22Rv1 (cell line): ENCODE measurements at regions not wholly inside any gene's neighbourhood (a gene's known extent, or its start where the extent isn't known, plus 50 kb on each side); places are given as distances from the start of the nearest gene placed in this dataset.

Experiments used
- H3K27ac ChIP-seq: fragments of 450-650 bp; 2 replicates; pipeline ENCODE4 v1.5.1; 2017
- ZFX ChIP-seq: fragments of 450-650 bp; IDR thresholded peaks from 2 replicates; pipeline ENCODE4 v1.6.1; 2017; ENCODE audit warnings: antibody characterized with exemption, borderline replicate concordance
- TF ChIP-seq, protein P1 (sequence below): fragments of 450-650 bp; IDR thresholded peaks from 2 replicates; pipeline ENCODE4 v1.5.1; 2017; ENCODE audit warnings: mild to moderate bottlenecking

DNA sequence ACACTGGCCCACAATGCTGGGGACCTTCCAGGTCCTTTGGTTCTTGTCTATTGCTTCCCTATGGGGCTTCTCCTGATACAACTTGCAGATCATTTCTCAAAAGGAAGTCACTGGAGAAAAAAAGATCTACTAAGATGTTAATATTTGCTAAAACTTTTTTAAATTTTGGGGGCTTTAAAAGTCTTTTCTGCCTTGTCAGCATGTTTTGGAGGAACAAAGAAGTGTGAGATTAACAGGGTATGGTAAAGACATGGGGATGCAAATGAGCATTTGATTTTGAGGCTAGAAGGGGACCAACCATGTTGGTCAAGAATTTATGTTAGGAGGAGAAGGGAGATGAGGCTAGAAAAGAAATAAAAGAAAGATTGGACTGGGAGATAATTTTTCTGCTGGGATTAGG is 515.4 kb downstream of the HTR7 start:
- no peak for TF ChIP-seq ZFX
- TF ChIP-seq, protein P1, sequence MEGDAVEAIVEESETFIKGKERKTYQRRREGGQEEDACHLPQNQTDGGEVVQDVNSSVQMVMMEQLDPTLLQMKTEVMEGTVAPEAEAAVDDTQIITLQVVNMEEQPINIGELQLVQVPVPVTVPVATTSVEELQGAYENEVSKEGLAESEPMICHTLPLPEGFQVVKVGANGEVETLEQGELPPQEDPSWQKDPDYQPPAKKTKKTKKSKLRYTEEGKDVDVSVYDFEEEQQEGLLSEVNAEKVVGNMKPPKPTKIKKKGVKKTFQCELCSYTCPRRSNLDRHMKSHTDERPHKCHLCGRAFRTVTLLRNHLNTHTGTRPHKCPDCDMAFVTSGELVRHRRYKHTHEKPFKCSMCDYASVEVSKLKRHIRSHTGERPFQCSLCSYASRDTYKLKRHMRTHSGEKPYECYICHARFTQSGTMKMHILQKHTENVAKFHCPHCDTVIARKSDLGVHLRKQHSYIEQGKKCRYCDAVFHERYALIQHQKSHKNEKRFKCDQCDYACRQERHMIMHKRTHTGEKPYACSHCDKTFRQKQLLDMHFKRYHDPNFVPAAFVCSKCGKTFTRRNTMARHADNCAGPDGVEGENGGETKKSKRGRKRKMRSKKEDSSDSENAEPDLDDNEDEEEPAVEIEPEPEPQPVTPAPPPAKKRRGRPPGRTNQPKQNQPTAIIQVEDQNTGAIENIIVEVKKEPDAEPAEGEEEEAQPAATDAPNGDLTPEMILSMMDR = no peak
- no peak overlapping the region for H3K27ac ChIP-seq

DNA sequence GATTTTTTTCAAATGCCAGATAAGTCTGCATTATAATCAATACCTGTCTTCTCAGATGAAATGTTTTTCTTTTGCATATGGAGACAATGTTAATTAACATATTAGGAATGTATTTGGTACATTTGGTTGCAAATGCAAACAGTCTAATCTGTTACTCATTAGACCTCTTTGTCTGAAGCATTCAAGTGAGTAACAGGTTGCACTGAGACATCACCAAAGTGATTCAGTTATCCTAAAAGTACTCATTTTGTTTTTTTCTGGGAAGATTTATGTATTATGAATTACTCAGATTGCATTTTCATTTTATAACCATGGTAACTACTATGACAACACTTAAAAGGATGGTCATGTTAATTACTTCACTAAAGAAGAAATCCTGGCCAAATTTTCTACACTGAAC is 513.6 kb downstream of the HTR7 start:
- no peak for TF ChIP-seq ZFX
- TF ChIP-seq, protein P1 = no peak
- no peak overlapping the region for H3K27ac ChIP-seq

GRCh38 chr10:90347239-90347638 is 510.6 kb downstream of the HTR7 start:
- H3K27ac ChIP-seq = no peak overlapping the region
- TF ChIP-seq ZFX = no peak
- TF ChIP-seq, protein P1 = no peak

DNA sequence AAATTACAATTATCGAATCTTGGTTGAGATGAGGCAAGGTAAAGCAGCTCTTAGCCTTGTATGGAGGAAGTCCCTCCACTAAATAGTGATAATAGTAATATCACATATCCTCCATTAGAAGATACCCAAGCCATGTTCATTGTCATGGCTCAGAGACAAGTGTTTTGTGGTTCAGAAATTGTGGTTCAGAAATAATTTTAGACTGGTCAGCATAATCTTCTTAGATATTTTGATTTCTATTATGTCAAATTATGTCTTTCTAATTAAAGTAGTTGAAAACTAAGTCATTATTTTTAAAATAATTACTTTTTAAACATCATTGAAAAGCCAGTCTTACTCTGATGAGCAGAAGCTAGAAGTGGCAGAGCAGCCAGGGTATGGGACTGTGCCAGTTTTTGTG is 507.7 kb downstream of the HTR7 start:
- no peak overlapping the region for H3K27ac ChIP-seq
- no peak for TF ChIP-seq ZFX
- TF ChIP-seq, protein P1 = no peak

- no peak overlapping the region for H3K27ac ChIP-seq
- no peak for TF ChIP-seq ZFX
- TF ChIP-seq, protein P1 = no peak
These were observed 505.6 kb downstream of the HTR7 start for GRCh38 chr10:90352288-90352687.

DNA sequence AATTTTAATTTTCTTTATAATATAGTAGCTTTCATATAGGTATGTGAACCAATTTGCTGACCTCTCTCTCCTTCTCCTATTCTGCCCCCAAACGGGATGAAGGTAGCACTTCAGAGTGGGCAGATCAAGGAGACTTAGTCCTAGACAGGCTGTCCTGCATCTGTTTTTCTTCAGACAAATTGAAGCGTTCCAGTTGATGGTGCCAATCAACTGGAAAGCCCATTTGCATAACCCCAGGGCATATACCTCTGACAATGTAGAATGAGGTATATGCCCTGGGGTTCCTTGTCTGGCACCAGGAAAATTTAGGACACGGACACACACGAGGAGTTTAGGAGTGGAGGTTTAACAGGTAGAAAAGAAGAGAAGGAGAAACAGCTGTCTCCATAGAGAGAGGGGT is 502.9 kb downstream of the HTR7 start:
- TF ChIP-seq, protein P1 = no peak
- no peak for TF ChIP-seq ZFX
- no peak overlapping the region for H3K27ac ChIP-seq

GRCh38 chr10:90363799-90364483 is 493.9 kb downstream of the HTR7 start:
- TF ChIP-seq ZFX = no peak
- TF ChIP-seq, protein P1 = no peak
- no peak overlapping the region for H3K27ac ChIP-seq
